GM12878 (cell line): ENCODE measurements at regions not wholly inside any gene's neighbourhood (a gene's known extent, or its start where the extent isn't known, plus 50 kb on each side); places are given as distances from the start of the nearest gene placed in this dataset.

ENCODE experiments used
- ATAC-seq: fragments of 200-7000 bp; cut with Tn5 transposase; 3 replicates; pipeline ENCODE4 v1.9.1; 2020; ENCODE audit warnings: mild to moderate bottlenecking, moderate library complexity
- BruUV-seq: library from RNA; stranded (reverse); fragments of 400-500 nt; replicated peaks from 2 replicates; lab custom pipeline; 2021; lab: Mats Ljungman, UMichigan
- CTCF ChIA-PET: fragments of 300-600 bp; sonication (Branson Sonifier 250); formaldehyde crosslinking; extraction: SDS; loops from one replicate; lab custom pipeline; 2021; ENCODE audit warnings: inconsistent platforms; lab: Yijun Ruan, JAX
- POLR2A ChIA-PET: fragments of 350-600 bp; formaldehyde crosslinking; extraction: SDS; loops from one replicate; lab custom pipeline; 2021; ENCODE audit warnings: inconsistent platforms; lab: Charles Lee
- RAD21 ChIA-PET: fragments of 300-600 bp; sonication (Branson Sonifier 250); formaldehyde crosslinking; loops from one replicate; lab custom pipeline; 2023; ENCODE audit warnings: antibody characterized with exemption; ENCODE audit not compliant: unreplicated experiment; lab: Charles Lee
- SMC1A ChIA-PET: fragments of 300-600 bp; sonication (Branson Sonifier 250); formaldehyde crosslinking; loops from one replicate; lab custom pipeline; 2023; ENCODE audit not compliant: unreplicated experiment, uncharacterized antibody; lab: Charles Lee
- DNase-seq: peaks from one replicate; pipeline ENCODE4 v3.0.0-alpha.2; 2011; ENCODE audit warnings: low read depth, low spot score
- FAIRE-seq: peaks from 3 replicates; lab custom pipeline; 2011; peaks lifted over from hg19 to GRCh38; lab: Jason Lieb, UNC
- H2AFZ ChIP-seq: 2 replicates; pipeline ENCODE4 v1.6.0; 2011; ENCODE audit warnings: low read depth, low read length, control low read depth; ENCODE audit not compliant: control insufficient read depth
- H3K27ac ChIP-seq: 2 replicates; pipeline ENCODE4 v1.5.1; 2011; ENCODE audit warnings: control low read depth; ENCODE audit not compliant: control insufficient read depth, insufficient read depth
- H3K27me3 ChIP-seq, 2 experiments: replicated peaks in 1 of 2; 2 replicates each; pipeline versions ENCODE4 v1.6.0 to v1.6.1; 2011; ENCODE audit warnings: low read length in 1 of 2; ENCODE audit not compliant: control insufficient read depth in 2 of 2, insufficient read depth in 2 of 2
- H3K36me3 ChIP-seq, 2 experiments: 2 replicates each; pipeline ENCODE4 v1.5.1; 2011; ENCODE audit warnings: low read length in 1 of 2; ENCODE audit not compliant: control insufficient read depth in 2 of 2, insufficient read depth in 2 of 2
- H3K4me1 ChIP-seq: 2 replicates; pipeline ENCODE4 v1.6.1; 2011; ENCODE audit warnings: mild to moderate bottlenecking, low read length, moderate library complexity, mixed read lengths; ENCODE audit not compliant: control insufficient read depth, insufficient read depth
- H3K4me2 ChIP-seq: 2 replicates; pipeline ENCODE4 v1.6.0; 2011; ENCODE audit warnings: control low read depth; ENCODE audit not compliant: control insufficient read depth, insufficient read depth
- H3K4me3 ChIP-seq: fragments of 200-600 bp; sonication (generic); 2 replicates; pipeline ENCODE4 v1.5.1; 2016
- H3K79me2 ChIP-seq: 2 replicates; pipeline ENCODE4 v1.6.0; 2011; ENCODE audit warnings: low read length; ENCODE audit not compliant: control insufficient read depth, insufficient read depth
- H3K9ac ChIP-seq: 2 replicates; pipeline ENCODE4 v1.8.0; 2011; ENCODE audit warnings: low read length, control low read depth, mixed read lengths; ENCODE audit not compliant: control insufficient read depth, insufficient read depth
- H3K9me3 ChIP-seq: replicated peaks from 3 replicates; pipeline ENCODE4 v1.5.1; 2011; ENCODE audit warnings: mild to moderate bottlenecking, low read length; ENCODE audit not compliant: control insufficient read depth, insufficient read depth
- H4K20me1 ChIP-seq: 2 replicates; pipeline ENCODE4 v1.6.0; 2011; ENCODE audit not compliant: control insufficient read depth, insufficient read depth
- BRCA1 ChIP-seq: IDR thresholded peaks from 2 replicates; pipeline ENCODE4 v1.6.1; 2011; ENCODE audit warnings: low read depth, low read length, improper control_type of control experiment
- CBX5 ChIP-seq: sonication (generic); IDR thresholded peaks from 2 replicates; pipeline ENCODE4 v1.6.1; 2016; ENCODE audit warnings: low read depth, moderate library complexity, mild to moderate bottlenecking, inconsistent platforms
- DPF2 ChIP-seq: fragments of 450-650 bp; IDR thresholded peaks from 2 replicates; pipeline ENCODE4 v1.6.1; 2017; ENCODE audit warnings: mild to moderate bottlenecking
- EGR1 ChIP-seq, 2 experiments: IDR thresholded peaks; 1 replicate in 1 of 2; 2 replicates in 1 of 2; pipeline ENCODE4 v1.6.1; 2011 to 2012; ENCODE audit warnings: low read depth in 2 of 2, low read length in 2 of 2, borderline replicate concordance in 1 of 2, mild to moderate bottlenecking in 1 of 2, moderate library complexity in 1 of 2
- GABPA ChIP-seq: IDR thresholded peaks from 2 replicates; pipeline ENCODE4 v1.6.1; 2014; ENCODE audit warnings: antibody characterized with exemption, low read depth, mild to moderate bottlenecking, inconsistent platforms
- HDAC6 ChIP-seq: fragments of 200-600 bp; sonication (generic); IDR thresholded peaks from one replicate; pipeline ENCODE4 v1.8.0; 2017; ENCODE audit warnings: antibody characterized with exemption; ENCODE audit not compliant: unreplicated experiment
- LARP7 ChIP-seq: fragments of 450-650 bp; IDR thresholded peaks from 2 replicates; pipeline ENCODE4 v1.6.1; 2017; ENCODE audit warnings: mild to moderate bottlenecking
- MTA2 ChIP-seq: fragments of 450-650 bp; IDR thresholded peaks from 2 replicates; pipeline ENCODE4 v1.6.1; 2016; ENCODE audit warnings: low read depth, mild to moderate bottlenecking, moderate library complexity
- MTA3 ChIP-seq: IDR thresholded peaks from 2 replicates; pipeline ENCODE4 v1.6.1; 2012; ENCODE audit warnings: low read length, inconsistent platforms, borderline replicate concordance
- NR2F1 ChIP-seq: fragments of 450-650 bp; conservative IDR thresholded peaks from 2 replicates; pipeline ENCODE4 v1.6.1; 2017; ENCODE audit warnings: mild to moderate bottlenecking
- POU2F2 ChIP-seq: IDR thresholded peaks from 3 replicates; pipeline ENCODE4 v1.6.1; 2011; ENCODE audit warnings: low read depth, mild to moderate bottlenecking, low read length, borderline replicate concordance
- RELA ChIP-seq: fragments of 450-650 bp; IDR thresholded peaks from 2 replicates; pipeline ENCODE4 v1.8.0; 2014; ENCODE audit warnings: borderline replicate concordance; ENCODE audit not compliant: partially characterized antibody
- RUNX3 ChIP-seq: IDR thresholded peaks from 2 replicates; pipeline ENCODE4 v1.6.1; 2012; ENCODE audit warnings: low read length, inconsistent platforms
- STAT3 ChIP-seq: IDR thresholded peaks from 2 replicates; pipeline ENCODE4 v1.6.1; 2011; ENCODE audit warnings: low read depth, low read length, improper control_type of control experiment
- TBL1XR1 ChIP-seq: IDR thresholded peaks from 2 replicates; pipeline ENCODE4 v1.6.1; 2012; ENCODE audit warnings: low read depth, low read length, improper control_type of control experiment
- WRNIP1 ChIP-seq: IDR thresholded peaks from 2 replicates; pipeline ENCODE4 v1.6.1; 2011; ENCODE audit warnings: low read depth, low read length, improper control_type of control experiment, borderline replicate concordance
- ZZZ3 ChIP-seq: IDR thresholded peaks from 2 replicates; pipeline ENCODE4 v1.6.1; 2011; ENCODE audit warnings: low read depth; ENCODE audit not compliant: control insufficient read depth, insufficient read length
- WGBS: methylation state at CpG from one replicate; pipeline ENCODE4 v1.1.6; 2016; ENCODE audit warnings: low lambda C conversion rate; ENCODE audit not compliant: insufficient replicate concordance, insufficient coverage; ENCODE audit errors: missing lambda C conversion rate; 5-methylcytosine and 5-hydroxymethylcytosine counted together
- in situ Hi-C: fragments of 300-500 bp; cut with MboI; formaldehyde crosslinking; loops from 9 replicates; pipeline ENCODE4 v1.14.3; 2018; ENCODE audit warnings: mixed read lengths
- intact Hi-C: fragments of 100-400 bp; cut with micrococcal nuclease; formaldehyde crosslinking; loops from one replicate; pipeline ENCODE4 v1.14.2; 2022; ENCODE audit not compliant: unreplicated experiment
- TF ChIP-seq, protein P1 (sequence below): IDR thresholded peaks from 2 replicates; pipeline ENCODE4 v1.6.1; 2011; ENCODE audit warnings: borderline replicate concordance, low read depth, mild to moderate bottlenecking, moderate library complexity, low read length; ENCODE audit not compliant: insufficient read depth, poor library complexity, severe bottlenecking

DNA sequence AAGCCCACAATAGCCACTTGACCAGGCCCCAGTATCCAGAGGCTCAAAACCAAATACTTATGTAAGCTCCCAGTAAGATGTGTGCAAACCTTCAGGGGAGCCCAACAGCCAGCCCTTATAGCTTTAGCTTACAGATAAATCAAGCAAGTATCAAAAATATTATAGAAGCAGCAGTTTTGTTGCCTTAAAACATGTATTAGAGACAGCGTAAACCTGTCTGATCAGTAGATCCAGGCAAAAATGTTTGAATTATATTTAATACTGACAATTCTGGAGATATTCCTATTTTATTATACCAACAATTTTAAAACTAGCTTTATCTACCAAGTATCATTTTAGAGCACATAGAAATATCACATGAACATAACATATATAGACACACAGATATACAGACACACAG, 365.6 kb upstream of the KLF4 start:
- no peaks in the 10 kb centered on the region for H3K4me1 ChIP-seq
- H3K9me3 ChIP-seq, result no peaks in the 10 kb centered on the region; the same call in 2 of the 3 replicates
- CTCF ChIA-PET, result interaction anchor here (0.6 to 1.7 kb wide), 3 partner anchors 10 to 274 kb away, joined by 3 to 5 read pairs (median 3); no protein-coding TSS in a partner anchor
- no peak for TF ChIP-seq GABPA
- TF ChIP-seq RUNX3, result no peak
- no peak for TF ChIP-seq DPF2
- no peak for TF ChIP-seq HDAC6
- no peak for TF ChIP-seq MTA3
- TF ChIP-seq MTA2, result no peak
- TF ChIP-seq WRNIP1, result no peak
- no peak for TF ChIP-seq LARP7
- TF ChIP-seq, protein P1, sequence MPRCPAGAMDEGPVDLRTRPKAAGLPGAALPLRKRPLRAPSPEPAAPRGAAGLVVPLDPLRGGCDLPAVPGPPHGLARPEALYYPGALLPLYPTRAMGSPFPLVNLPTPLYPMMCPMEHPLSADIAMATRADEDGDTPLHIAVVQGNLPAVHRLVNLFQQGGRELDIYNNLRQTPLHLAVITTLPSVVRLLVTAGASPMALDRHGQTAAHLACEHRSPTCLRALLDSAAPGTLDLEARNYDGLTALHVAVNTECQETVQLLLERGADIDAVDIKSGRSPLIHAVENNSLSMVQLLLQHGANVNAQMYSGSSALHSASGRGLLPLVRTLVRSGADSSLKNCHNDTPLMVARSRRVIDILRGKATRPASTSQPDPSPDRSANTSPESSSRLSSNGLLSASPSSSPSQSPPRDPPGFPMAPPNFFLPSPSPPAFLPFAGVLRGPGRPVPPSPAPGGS, result no peak
- TF ChIP-seq EGR1 (IDR thresholded peaks at IDR 0.05; ENCODE audit: borderline replicate concordance in 1 of 2, low read depth in 2 of 2, low read length in 2 of 2), result no peak
- TF ChIP-seq RELA, result no peak
- no peak for TF ChIP-seq STAT3
- no peak for TF ChIP-seq BRCA1
- no peak for TF ChIP-seq ZZZ3
- TF ChIP-seq TBL1XR1, result no peak
- TF ChIP-seq POU2F2, result no peak
- TF ChIP-seq CBX5, result no peak
- no peak for TF ChIP-seq NR2F1
- POLR2A ChIA-PET, result interaction anchor here (1.3 kb wide), 1 partner anchor 12 kb away, joined by 4 read pairs; no protein-coding TSS in a partner anchor
- SMC1A ChIA-PET, result interaction anchor here (1.4 to 1.9 kb wide), 2 partner anchors 11 to 39 kb away, joined by 4 read pairs; no protein-coding TSS in a partner anchor
- FAIRE-seq (no peak), ATAC-seq (no peak), DNase-seq (no peak)
- H3K27ac ChIP-seq, result no peak overlapping the region
- no peak overlapping the region for H3K4me3 ChIP-seq
- RAD21 ChIA-PET, result interaction anchor here (1.4 kb wide), 1 partner anchor 18 kb away, joined by 3 read pairs; no protein-coding TSS in a partner anchor
- H3K27me3 ChIP-seq, result no peaks in the 10 kb centered on the region
- intact Hi-C loops, result no loop called here
- H2AFZ ChIP-seq, result no peak overlapping the region
- H3K4me2 ChIP-seq, result no peak overlapping the region
- H3K36me3 ChIP-seq, result no peaks in the 10 kb centered on the region
- WGBS, result 30% methylated on average over 1 of the region's 1 CpG
- H3K9ac ChIP-seq, result no peak overlapping the region
- no TSS peak for BruUV-seq
- in situ Hi-C loops, result no loop called here
- H4K20me1 ChIP-seq, result no peaks in the 10 kb centered on the region
- H3K79me2 ChIP-seq, result no peaks in the 10 kb centered on the region
